Stomach (tissue), 8 donors: ENCODE measurements at regions not wholly inside any gene's neighbourhood (a gene's known extent, or its start where the extent isn't known, plus 50 kb on each side); places are given as distances from the start of the nearest gene placed in this dataset.

Experiments
- DNase-seq, 2 donors: peaks; one replicate each; pipeline versions ENCODE4 v3.0.0 to v3.0.0-alpha.2; 2013 to 2019
- H3K27ac ChIP-seq, 5 donors: fragments of 200-600 bp in 4 of 5; sonication (generic) in 4 of 5; one replicate each; pipeline ENCODE4 v1.5.1; 2013 to 2019; ENCODE audit warnings: mild to moderate bottlenecking in 1 of 5, moderate library complexity in 1 of 5
- H3K27me3 ChIP-seq, 3 donors: fragments of 200-600 bp; sonication (generic); one replicate each; pipeline ENCODE4 v1.5.1; 2017 to 2019; ENCODE audit warnings: mixed run types in 1 of 3
- H3K36me3 ChIP-seq, 4 donors: fragments of 200-600 bp; sonication (generic); 1 replicate in 3 of 4; 2 replicates in 1 of 4; pipeline ENCODE4 v1.5.1; 2016 to 2019
- H3K4me1 ChIP-seq, 4 donors: fragments of 200-600 bp; sonication (generic); one replicate each; pipeline ENCODE4 v1.5.1; 2016 to 2019
- H3K4me3 ChIP-seq, 4 donors: fragments of 200-600 bp; sonication (generic) in 3 of 4; one replicate each; pipeline ENCODE4 v1.5.1; 2016 to 2019; ENCODE audit warnings: mild to moderate bottlenecking in 1 of 4
- H3K9me3 ChIP-seq, 4 donors: fragments of 200-600 bp; sonication (generic); one replicate each; pipeline ENCODE4 v1.5.1; 2016 to 2019
- CTCF ChIP-seq, 7 experiments: fragments of 450-650 bp in 4 of 7; fragments of 200-600 bp in 3 of 7; sonication (generic) in 3 of 7; IDR thresholded peaks; one replicate each; pipeline ENCODE4 v1.5.1; 2016 to 2019; ENCODE audit warnings: antibody characterized with exemption in 7 of 7, control low read depth in 2 of 7, mild to moderate bottlenecking in 1 of 7
- EP300 ChIP-seq: sonication (generic); formaldehyde crosslinking; IDR thresholded peaks from one replicate; pipeline ENCODE4 v1.6.1; 2017; ENCODE audit warnings: antibody characterized with exemption
- POLR2A ChIP-seq, 4 donors: fragments of 450-650 bp; IDR thresholded peaks; one replicate each; pipeline ENCODE4 v1.6.1; 2016; ENCODE audit warnings: antibody characterized with exemption in 4 of 4, control low read depth in 2 of 4, mild to moderate bottlenecking in 1 of 4, moderate library complexity in 1 of 4
- POLR2AphosphoS5 ChIP-seq, 3 donors: sonication (generic); formaldehyde crosslinking; IDR thresholded peaks; one replicate each; pipeline ENCODE4 v1.6.1; 2016; ENCODE audit warnings: antibody characterized with exemption in 3 of 3
- WGBS, 5 donors: extraction: QIAGEN DNeasy Blood & Tissue Kit in 3 of 5; methylation state at CpG; one replicate each; pipeline versions ENCODE4 v1.1.5 to v1.1.7; 2013 to 2018; 5-methylcytosine and 5-hydroxymethylcytosine counted together
- intact Hi-C: fragments of 100-400 bp; cut with DNase I; formaldehyde crosslinking; loops from one replicate; pipeline ENCODE4 v1.15.1; 2023; ENCODE audit warnings: low total_unique reads
- donor health status: healthy with polysubstance abuse.
- donor health status: Bipolar disorder and iron deficiency.
- donor health status: healthy.

- H3K4me1 ChIP-seq: peaks cover 0 to 7% (median 0%) of the 10 kb centered on the region in 4 donors
- H3K4me3 ChIP-seq: no peak overlapping the region
- no peaks in the 10 kb centered on the region for H3K36me3 ChIP-seq
- no peak for TF ChIP-seq POLR2AphosphoS5 (IDR thresholded peaks at IDR 0.05)
- no peak for TF ChIP-seq POLR2A (IDR thresholded peaks at IDR 0.05)
- TF ChIP-seq CTCF (IDR thresholded peaks at IDR 0.05): no peak
- no peak for TF ChIP-seq EP300
- no peak overlapping the region for H3K27ac ChIP-seq
- peak in 1 of 2 donors; percentile 45 for DNase-seq
- 38 to 59% (median 53%) methylated on average over 3 of the region's 3 CpGs for WGBS, 5 donors
- intact Hi-C loops: no loop called here
- peaks cover 0 to 6% (median 1%) of the 10 kb centered on the region in 4 donors for H3K9me3 ChIP-seq
- H3K27me3 ChIP-seq: no peaks in the 10 kb centered on the region
Observed at GRCh38 chr2:67641312-67642045, 244.3 kb downstream of the ETAA1 start.

GRCh38 chr2:67642046-67642382, 244.9 kb downstream of the ETAA1 start:
- H3K4me1 ChIP-seq: peaks cover 0 to 7% (median 0%) of the 10 kb centered on the region in 4 donors
- 26 to 49% (median 45%) methylated on average over 4 of the region's 4 CpGs for WGBS, 5 donors
- H3K27ac ChIP-seq: no peak overlapping the region
- no peak for DNase-seq
- intact Hi-C loops: no loop called here
- TF ChIP-seq POLR2AphosphoS5 (IDR thresholded peaks at IDR 0.05) (no peak), CTCF (IDR thresholded peaks at IDR 0.05) (no peak), EP300 (no peak), POLR2A (IDR thresholded peaks at IDR 0.05) (no peak)
- peaks cover 0 to 11% (median 6%) of the 10 kb centered on the region in 4 donors for H3K9me3 ChIP-seq
- H3K27me3 ChIP-seq: no peaks in the 10 kb centered on the region
- H3K36me3 ChIP-seq: no peaks in the 10 kb centered on the region
- H3K4me3 ChIP-seq: no peak overlapping the region

GRCh38 chr2:67642961-67643360, 245.8 kb downstream of the ETAA1 start:
- Histone ChIP-seq H3K4me3 (no peak overlapping the region), H3K27me3 (no peaks in the 10 kb centered on the region), H3K9me3 (peaks cover 0 to 15% (median 9%) of the 10 kb centered on the region in 4 donors), H3K36me3 (no peaks in the 10 kb centered on the region), H3K27ac (no peak overlapping the region), H3K4me1 (peaks cover 0 to 7% (median 0%) of the 10 kb centered on the region in 4 donors)
- intact Hi-C loops: no loop called here
- DNase-seq: no peak
- TF ChIP-seq POLR2AphosphoS5 (IDR thresholded peaks at IDR 0.05) (no peak), CTCF (IDR thresholded peaks at IDR 0.05) (no peak), POLR2A (IDR thresholded peaks at IDR 0.05) (no peak), EP300 (no peak)
- WGBS, 5 donors: 74 to 91% (median 77%) methylated on average over 2 of the region's 2 CpGs

- no peaks in the 10 kb centered on the region for H3K36me3 ChIP-seq
- H3K27ac ChIP-seq: peak overlapping the region in 1 of 5 donors; percentile 14
- no peak for TF ChIP-seq CTCF (IDR thresholded peaks at IDR 0.05)
- no peak for TF ChIP-seq POLR2A (IDR thresholded peaks at IDR 0.05)
- TF ChIP-seq POLR2AphosphoS5 (IDR thresholded peaks at IDR 0.05): no peak
- TF ChIP-seq EP300: no peak
- DNase-seq: no peak
- H3K9me3 ChIP-seq: peaks cover 0 to 15% (median 9%) of the 10 kb centered on the region in 4 donors
- no peak overlapping the region for H3K4me3 ChIP-seq
- no peaks in the 10 kb centered on the region for H3K27me3 ChIP-seq
- H3K4me1 ChIP-seq: peaks cover 0 to 23% (median 8%) of the 10 kb centered on the region in 4 donors
- WGBS, 5 donors: 42 to 51% (median 47%) methylated on average over 3 of the region's 3 CpGs
- intact Hi-C loops: no loop called here
Observed at GRCh38 chr2:67645280-67646138, 248.4 kb downstream of the ETAA1 start.
